H1 (cell line): ENCODE measurements at regions not wholly inside any gene's neighbourhood (a gene's known extent, or its start where the extent isn't known, plus 50 kb on each side); places are given as distances from the start of the nearest gene placed in this dataset.

Experiments
- CTCF ChIA-PET: fragments of 300-600 bp; sonication (Branson Sonifier 250); formaldehyde crosslinking; loops from one replicate; lab custom pipeline; 2021; ENCODE audit not compliant: partially characterized antibody; lab: Charles Lee
- POLR2A ChIA-PET: fragments of 300-600 bp; sonication (Branson Sonifier 250); formaldehyde crosslinking; loops from one replicate; lab custom pipeline; 2021; ENCODE audit warnings: inconsistent platforms; ENCODE audit not compliant: partially characterized antibody; lab: Charles Lee
- DNase-seq, 2 experiments: peaks; one replicate each; pipeline versions ENCODE4 v3.0.0 to v3.0.0-alpha.2; 2010 to 2022; ENCODE audit warnings: low spot score in 2 of 2, low read depth in 1 of 2, mixed read lengths in 1 of 2
- FAIRE-seq: peaks from 2 replicates; lab custom pipeline; 2011; peaks lifted over from hg19 to GRCh38; lab: Jason Lieb, UNC
- H2AFZ ChIP-seq: 2 replicates; pipeline ENCODE4 v1.8.1; 2012; ENCODE audit warnings: low read length, inconsistent platforms
- H2AK5ac ChIP-seq: 2 replicates; pipeline ENCODE4 v1.6.1; 2013; ENCODE audit warnings: low read depth, low read length
- H2BK120ac ChIP-seq: replicated peaks from 2 replicates; pipeline ENCODE3; 2013; ENCODE audit warnings: low read depth, low read length, inconsistent platforms
- H2BK12ac ChIP-seq: 2 replicates; pipeline ENCODE4 v1.6.1; 2013; ENCODE audit warnings: low read depth, low read length
- H2BK15ac ChIP-seq: 2 replicates; pipeline ENCODE4 v1.6.1; 2013; ENCODE audit warnings: low read length
- H2BK20ac ChIP-seq: 2 replicates; pipeline ENCODE4 v1.6.1; 2013; ENCODE audit warnings: low read length
- H2BK5ac ChIP-seq: 2 replicates; pipeline ENCODE4 v1.6.1; 2013; ENCODE audit warnings: low read depth, low read length
- H3K14ac ChIP-seq: 2 replicates; pipeline ENCODE4 v1.6.1; 2013; ENCODE audit warnings: inconsistent platforms; ENCODE audit not compliant: insufficient read length
- H3K18ac ChIP-seq: 2 replicates; pipeline ENCODE4 v1.6.1; 2013; ENCODE audit warnings: low read length; ENCODE audit errors: extremely low read depth
- H3K23ac ChIP-seq: 2 replicates; pipeline ENCODE4 v1.6.1; 2013; ENCODE audit warnings: inconsistent platforms; ENCODE audit not compliant: insufficient read length
- H3K23me2 ChIP-seq: 2 replicates; pipeline ENCODE4 v1.6.1; 2013; ENCODE audit warnings: low read depth, low read length
- H3K27ac ChIP-seq: 2 replicates; pipeline ENCODE4 v1.6.1; 2011; ENCODE audit warnings: low read depth, low read length, inconsistent platforms
- H3K27me3 ChIP-seq, 4 experiments: replicated peaks in 1 of 4; 1 replicate in 1 of 4; 2 replicates in 3 of 4; pipeline versions ENCODE4 v1.6.1 to v1.8.1; 2011 to 2013; ENCODE audit warnings: low read length in 3 of 4, mild to moderate bottlenecking in 3 of 4, inconsistent platforms in 2 of 4, mixed read lengths in 2 of 4, moderate library complexity in 1 of 4; ENCODE audit not compliant: control insufficient read depth in 3 of 4, insufficient read depth in 3 of 4; ENCODE audit errors: extremely low read depth in 1 of 4
- H3K36me3 ChIP-seq, 4 experiments: 2 replicates each; pipeline versions ENCODE4 v1.6.1 to v1.8.1; 2011 to 2013; ENCODE audit warnings: mild to moderate bottlenecking in 4 of 4, low read length in 3 of 4, moderate library complexity in 2 of 4, control low read depth in 1 of 4, inconsistent platforms in 1 of 4; ENCODE audit not compliant: insufficient read depth in 4 of 4, control insufficient read depth in 2 of 4
- H3K4ac ChIP-seq: replicated peaks from 2 replicates; pipeline ENCODE3; 2013; ENCODE audit warnings: low read length, low read depth, mixed read lengths, inconsistent platforms; ENCODE audit not compliant: insufficient read length
- H3K4me1 ChIP-seq, 4 experiments: replicated peaks in 1 of 4; 1 replicate in 1 of 4; 2 replicates in 3 of 4; pipeline versions ENCODE4 v1.6.1 to v1.8.1; 2011 to 2013; ENCODE audit warnings: low read length in 3 of 4, inconsistent platforms in 2 of 4, mixed read lengths in 1 of 4; ENCODE audit not compliant: insufficient read depth in 4 of 4, control insufficient read depth in 3 of 4
- H3K4me2 ChIP-seq, 2 experiments: 2 replicates each; pipeline versions ENCODE4 v1.6.1 to v1.8.1; 2011 to 2013; ENCODE audit warnings: low read depth in 2 of 2, low read length in 2 of 2, control low read depth in 1 of 2, inconsistent platforms in 1 of 2, mild to moderate bottlenecking in 1 of 2; ENCODE audit not compliant: insufficient read depth in 1 of 2
- H3K4me3 ChIP-seq, 4 experiments: fragments of 200-600, 300-600 bp in 1 of 4; sonication (generic), shearing (Covaris generic), sonication (Bioruptor Twin) in 1 of 4; 2 replicates each; pipeline versions ENCODE4 v1.5.1 to v1.8.1; 2011 to 2016; ENCODE audit warnings: low read length in 4 of 4, low read depth in 3 of 4, control low read depth in 2 of 4, inconsistent platforms in 2 of 4, mild to moderate bottlenecking in 2 of 4, mixed read lengths in 1 of 4, moderate library complexity in 1 of 4; ENCODE audit not compliant: insufficient read depth in 2 of 4; ENCODE audit errors: extremely low read depth in 1 of 4
- H3K56ac ChIP-seq: replicated peaks from 2 replicates; pipeline ENCODE3; 2013; ENCODE audit warnings: low read depth, mild to moderate bottlenecking, mixed read lengths, low read length, inconsistent platforms; ENCODE audit not compliant: insufficient read length
- H3K79me1 ChIP-seq: 2 replicates; pipeline ENCODE4 v1.6.1; 2013; ENCODE audit warnings: low read depth, low read length, control low read depth
- H3K79me2 ChIP-seq, 2 experiments: 2 replicates each; pipeline versions ENCODE4 v1.6.1 to v1.8.1; 2012 to 2013; ENCODE audit warnings: low read length in 2 of 2, mild to moderate bottlenecking in 2 of 2, inconsistent platforms in 1 of 2; ENCODE audit not compliant: insufficient read depth in 2 of 2, control insufficient read depth in 1 of 2
- H3K9ac ChIP-seq, 4 experiments: replicated peaks in 1 of 4; 1 replicate in 1 of 4; 2 replicates in 3 of 4; pipeline versions ENCODE4 v1.6.1 to v1.8.1; 2011 to 2013; ENCODE audit warnings: low read depth in 3 of 4, low read length in 3 of 4, control low read depth in 2 of 4, mild to moderate bottlenecking in 2 of 4, moderate library complexity in 2 of 4, inconsistent platforms in 1 of 4; ENCODE audit errors: extremely low read depth in 1 of 4
- H3K9me3 ChIP-seq, 2 experiments: 2 replicates each; pipeline versions ENCODE4 v1.6.1 to v1.8.1; 2012 to 2013; ENCODE audit warnings: mild to moderate bottlenecking in 2 of 2, moderate library complexity in 2 of 2, control low read depth in 1 of 2, inconsistent platforms in 1 of 2, low read depth in 1 of 2, low read length in 1 of 2, mixed read lengths in 1 of 2; ENCODE audit not compliant: insufficient read depth in 2 of 2
- H4K20me1 ChIP-seq, 2 experiments: replicated peaks in 1 of 2; 2 replicates each; pipeline versions ENCODE3 to v1.8.1; 2011 to 2013; ENCODE audit warnings: inconsistent platforms in 2 of 2, low read length in 2 of 2, mild to moderate bottlenecking in 1 of 2; ENCODE audit not compliant: insufficient read depth in 2 of 2, control insufficient read depth in 1 of 2
- H4K5ac ChIP-seq: 2 replicates; pipeline ENCODE4 v1.6.1; 2013; ENCODE audit warnings: low read length, low read depth, mixed read lengths, inconsistent platforms; ENCODE audit not compliant: insufficient read length
- H4K8ac ChIP-seq: 2 replicates; pipeline ENCODE4 v1.8.0; 2013; ENCODE audit warnings: mild to moderate bottlenecking, moderate library complexity, low read length, inconsistent platforms; ENCODE audit not compliant: insufficient read depth; ENCODE audit errors: extremely low read depth
- H4K91ac ChIP-seq: replicated peaks from 2 replicates; pipeline ENCODE3; 2013; ENCODE audit warnings: low read length, mixed read lengths, inconsistent platforms; ENCODE audit not compliant: insufficient read length
- ATF2 ChIP-seq: IDR thresholded peaks from 2 replicates; pipeline ENCODE4 v1.6.1; 2012; ENCODE audit warnings: low read length, inconsistent platforms
- BACH1 ChIP-seq: IDR thresholded peaks from 2 replicates; pipeline ENCODE4 v1.6.1; 2012; ENCODE audit warnings: low read length, improper control_type of control experiment
- CHD2 ChIP-seq: IDR thresholded peaks from 2 replicates; pipeline ENCODE4 v1.6.1; 2012; ENCODE audit warnings: low read length, improper control_type of control experiment
- CTCF ChIP-seq, 3 experiments: IDR thresholded peaks; 1 replicate in 2 of 3; 2 replicates in 1 of 3; pipeline versions ENCODE4 v1.5.1 to v1.6.1; 2011; ENCODE audit warnings: low read length in 3 of 3, mild to moderate bottlenecking in 3 of 3, inconsistent platforms in 2 of 3, low read depth in 1 of 3, moderate library complexity in 1 of 3; ENCODE audit not compliant: insufficient read depth in 1 of 3; ENCODE audit errors: control extremely low read depth in 1 of 3
- KDM1A ChIP-seq: fragments of 200-600, 300-600 bp; sonication (generic); IDR thresholded peaks from 2 replicates; pipeline ENCODE4 v1.7.1; 2016; ENCODE audit warnings: mild to moderate bottlenecking, low read length, borderline replicate concordance
- POLR2A ChIP-seq, 2 experiments: IDR thresholded peaks; 1 replicate in 1 of 2; 2 replicates in 1 of 2; pipeline ENCODE4 v1.6.1; 2011; ENCODE audit warnings: low read depth in 2 of 2, low read length in 2 of 2, mild to moderate bottlenecking in 2 of 2; ENCODE audit errors: control extremely low read depth in 1 of 2
- POU5F1 ChIP-seq: IDR thresholded peaks from 2 replicates; pipeline ENCODE4 v1.6.1; 2011; ENCODE audit warnings: low read depth, mild to moderate bottlenecking, low read length, moderate library complexity
- RBBP5 ChIP-seq: IDR thresholded peaks from 2 replicates; pipeline ENCODE4 v1.7.1; 2012; ENCODE audit warnings: low read depth, mild to moderate bottlenecking, inconsistent platforms, low read length, moderate library complexity, borderline replicate concordance
- SP2 ChIP-seq: IDR thresholded peaks from 2 replicates; pipeline ENCODE4 v1.6.1; 2012; ENCODE audit warnings: mild to moderate bottlenecking, low read length, inconsistent platforms
- SP4 ChIP-seq: IDR thresholded peaks from 2 replicates; pipeline ENCODE4 v1.6.1; 2012; ENCODE audit warnings: low read length, inconsistent platforms
- SRF ChIP-seq: IDR thresholded peaks from 2 replicates; pipeline ENCODE4 v1.6.1; 2011; ENCODE audit warnings: mild to moderate bottlenecking, low read depth, low read length, moderate library complexity
- WGBS, 2 experiments: shearing (Covaris generic) in 1 of 2; methylation state at CpG; one replicate each; pipeline versions ENCODE4 v1.1.6 to v1.1.7; 2013 to 2015; ENCODE audit warnings: low lambda C conversion rate in 2 of 2, mixed read lengths in 2 of 2, inconsistent platforms in 1 of 2, low coverage in 1 of 2, missing lambda C conversion rate in 1 of 2; ENCODE audit not compliant: insufficient replicate concordance in 2 of 2, insufficient coverage in 1 of 2, insufficient read length in 1 of 2; ENCODE audit errors: extremely low coverage in 1 of 2, missing lambda C conversion rate in 1 of 2; 5-methylcytosine and 5-hydroxymethylcytosine counted together

DNA sequence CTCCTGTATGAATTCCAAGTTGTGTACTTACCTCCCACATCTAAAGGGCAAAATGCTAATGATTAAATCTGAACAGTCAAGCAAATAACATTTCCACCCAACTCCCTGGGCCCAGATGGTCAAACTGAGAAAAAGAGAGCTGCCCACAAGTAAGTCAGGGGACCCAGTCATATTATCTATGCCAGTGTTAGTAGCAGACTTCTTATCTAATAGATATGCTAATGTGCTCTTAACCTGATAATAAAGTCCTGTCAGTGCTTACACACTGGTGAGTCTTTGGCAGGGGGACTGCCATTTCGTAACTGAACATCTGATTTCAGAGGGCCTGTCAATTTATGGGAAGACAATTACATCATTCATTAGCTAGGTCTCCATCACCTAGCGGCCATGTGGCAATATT lies 292.3 kb upstream of the WWC1 start:
- H4K91ac ChIP-seq: no peak overlapping the region
- ChIA-PET POLR2A (no interaction called here), CTCF (interaction anchor here (0.6 to 1.2 kb wide), 2 partner anchors 29 to 78 kb away, joined by 3 read pairs; no protein-coding TSS in a partner anchor)
- H2AK5ac ChIP-seq: no peak overlapping the region
- no peak overlapping the region for H2BK120ac ChIP-seq
- no peak overlapping the region for H3K14ac ChIP-seq
- 84% methylated on average over 2 of the region's 2 CpGs; no CpG with 5 or more reads in 1 of the 2 experiments for WGBS, 2 experiments
- no peak overlapping the region for H3K4ac ChIP-seq
- H3K36me3 ChIP-seq: no peaks in the 10 kb centered on the region
- H3K4me1 ChIP-seq: no peaks in the 10 kb centered on the region
- H4K5ac ChIP-seq: no peak overlapping the region
- H3K79me2 ChIP-seq: no peaks in the 10 kb centered on the region
- no peaks in the 10 kb centered on the region for H3K27me3 ChIP-seq
- H3K4me2 ChIP-seq: no peak overlapping the region
- H2BK12ac ChIP-seq: no peak overlapping the region
- no peak overlapping the region for H2AFZ ChIP-seq
- no peak overlapping the region for H3K27ac ChIP-seq
- H3K4me3 ChIP-seq: no peak overlapping the region
- H3K18ac ChIP-seq: no peak overlapping the region
- H3K23me2 ChIP-seq: no peaks in the 10 kb centered on the region
- H3K79me1 ChIP-seq: no peaks in the 10 kb centered on the region
- H4K8ac ChIP-seq: no peak overlapping the region
- H2BK20ac ChIP-seq: no peak overlapping the region
- no peak for FAIRE-seq
- H4K20me1 ChIP-seq: no peaks in the 10 kb centered on the region
- H3K23ac ChIP-seq: no peak overlapping the region
- H3K9me3 ChIP-seq: no peaks in the 10 kb centered on the region
- no peak overlapping the region for H2BK5ac ChIP-seq
- no peak overlapping the region for H3K9ac ChIP-seq
- DNase-seq: no peak
- H2BK15ac ChIP-seq: no peak overlapping the region
- no peak overlapping the region for H3K56ac ChIP-seq
- no peak for TF ChIP-seq SP2
- TF ChIP-seq SRF: no peak
- TF ChIP-seq SP4: no peak
- no peak for TF ChIP-seq CTCF (IDR thresholded peaks at IDR 0.05; ENCODE audit: control extremely low read depth in 1 of 3, insufficient read depth in 1 of 3, low read depth in 1 of 3, low read length in 3 of 3)
- no peak for TF ChIP-seq POLR2A (IDR thresholded peaks at IDR 0.05; ENCODE audit: control extremely low read depth in 1 of 2, low read depth in 2 of 2, low read length in 2 of 2)
- TF ChIP-seq POU5F1: no peak
- no peak for TF ChIP-seq BACH1
- no peak for TF ChIP-seq RBBP5
- TF ChIP-seq ATF2: no peak
- TF ChIP-seq CHD2: no peak
- no peak for TF ChIP-seq KDM1A
